ENCODE measurements at regions not wholly inside any gene's neighbourhood (a gene's known extent, or its start where the extent isn't known, plus 50 kb on each side); places are given as distances from the start of the nearest gene placed in this dataset.
"Not testable (repeated sequence)": the region's sequence is repeated elsewhere in the genome, so short reads cannot be mapped to it uniquely, and the experiment has no call there.

- no peaks in the 10 kb centered on the region for H3K36me3 Mint-ChIP-seq (ENCODE audit: low read depth)
- POLR2A ChIA-PET: no interaction called here
- intact Hi-C loops (cut with micrococcal nuclease): no loop called here
- peaks cover 2% of the 10 kb centered on the region for H3K9me3 Mint-ChIP-seq
- TF ChIP-seq, protein P1, sequence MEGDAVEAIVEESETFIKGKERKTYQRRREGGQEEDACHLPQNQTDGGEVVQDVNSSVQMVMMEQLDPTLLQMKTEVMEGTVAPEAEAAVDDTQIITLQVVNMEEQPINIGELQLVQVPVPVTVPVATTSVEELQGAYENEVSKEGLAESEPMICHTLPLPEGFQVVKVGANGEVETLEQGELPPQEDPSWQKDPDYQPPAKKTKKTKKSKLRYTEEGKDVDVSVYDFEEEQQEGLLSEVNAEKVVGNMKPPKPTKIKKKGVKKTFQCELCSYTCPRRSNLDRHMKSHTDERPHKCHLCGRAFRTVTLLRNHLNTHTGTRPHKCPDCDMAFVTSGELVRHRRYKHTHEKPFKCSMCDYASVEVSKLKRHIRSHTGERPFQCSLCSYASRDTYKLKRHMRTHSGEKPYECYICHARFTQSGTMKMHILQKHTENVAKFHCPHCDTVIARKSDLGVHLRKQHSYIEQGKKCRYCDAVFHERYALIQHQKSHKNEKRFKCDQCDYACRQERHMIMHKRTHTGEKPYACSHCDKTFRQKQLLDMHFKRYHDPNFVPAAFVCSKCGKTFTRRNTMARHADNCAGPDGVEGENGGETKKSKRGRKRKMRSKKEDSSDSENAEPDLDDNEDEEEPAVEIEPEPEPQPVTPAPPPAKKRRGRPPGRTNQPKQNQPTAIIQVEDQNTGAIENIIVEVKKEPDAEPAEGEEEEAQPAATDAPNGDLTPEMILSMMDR (IDR thresholded peaks at IDR 0.05): no peak
- CTCF ChIA-PET: no interaction called here
- H3K4me3 Mint-ChIP-seq: no peak overlapping the region
- ATAC-seq (no peak), DNase-seq (no peak)
- no peaks in the 10 kb centered on the region for H3K4me1 Mint-ChIP-seq (ENCODE audit: low read depth)
- no peaks in the 10 kb centered on the region for H3K27me3 Mint-ChIP-seq
- H3K27ac Mint-ChIP-seq: no peak overlapping the region
Measured at GRCh38 chr12:23368590-23368989, 580.9 kb downstream of the SOX5 start.

DNA sequence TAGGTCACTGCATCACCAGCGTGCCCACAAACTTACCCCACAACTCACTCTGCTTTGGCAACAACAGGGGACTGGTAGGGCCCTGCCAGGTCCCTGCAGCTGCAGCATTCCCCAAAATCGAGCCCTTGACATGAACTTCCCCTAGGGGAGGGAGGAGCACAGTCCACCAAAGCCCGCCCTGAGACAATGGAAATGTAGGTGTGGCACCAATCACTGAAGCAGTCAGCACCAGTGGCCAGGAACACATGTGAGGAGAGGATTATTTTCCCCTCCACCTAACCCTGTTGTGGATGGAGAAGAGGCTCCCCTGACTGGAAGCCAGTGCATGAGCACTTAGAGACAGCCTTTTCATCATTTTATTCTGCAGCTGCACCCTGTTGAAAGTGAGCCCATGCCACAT, 573.8 kb downstream of the SOX5 start:
- no peak overlapping the region for H3K27ac Mint-ChIP-seq
- DNase-seq (no peak), ATAC-seq (no peak)
- H3K9me3 Mint-ChIP-seq: peaks cover 25% of the 10 kb centered on the region
- intact Hi-C loops (cut with micrococcal nuclease): no loop called here
- ChIA-PET CTCF (no interaction called here), POLR2A (no interaction called here)
- no peaks in the 10 kb centered on the region for H3K4me1 Mint-ChIP-seq (ENCODE audit: low read depth)
- H3K27me3 Mint-ChIP-seq: no peaks in the 10 kb centered on the region
- no peaks in the 10 kb centered on the region for H3K36me3 Mint-ChIP-seq (ENCODE audit: low read depth)
- no peak overlapping the region for H3K4me3 Mint-ChIP-seq
- TF ChIP-seq, protein P1 (IDR thresholded peaks at IDR 0.05): no peak

GRCh38 chr12:23376238-23376637, 573.2 kb downstream of the SOX5 start:
- H3K36me3 Mint-ChIP-seq (ENCODE audit: low read depth): no peaks in the 10 kb centered on the region
- TF ChIP-seq, protein P1 (IDR thresholded peaks at IDR 0.05): no peak
- DNase-seq (no peak), ATAC-seq (no peak)
- intact Hi-C loops (cut with micrococcal nuclease): no loop called here
- no peak overlapping the region for H3K4me3 Mint-ChIP-seq
- ChIA-PET POLR2A (no interaction called here), CTCF (no interaction called here)
- no peak overlapping the region for H3K27ac Mint-ChIP-seq
- no peaks in the 10 kb centered on the region for H3K27me3 Mint-ChIP-seq
- H3K4me1 Mint-ChIP-seq (ENCODE audit: low read depth): no peaks in the 10 kb centered on the region
- peaks cover 25% of the 10 kb centered on the region for H3K9me3 Mint-ChIP-seq

DNA sequence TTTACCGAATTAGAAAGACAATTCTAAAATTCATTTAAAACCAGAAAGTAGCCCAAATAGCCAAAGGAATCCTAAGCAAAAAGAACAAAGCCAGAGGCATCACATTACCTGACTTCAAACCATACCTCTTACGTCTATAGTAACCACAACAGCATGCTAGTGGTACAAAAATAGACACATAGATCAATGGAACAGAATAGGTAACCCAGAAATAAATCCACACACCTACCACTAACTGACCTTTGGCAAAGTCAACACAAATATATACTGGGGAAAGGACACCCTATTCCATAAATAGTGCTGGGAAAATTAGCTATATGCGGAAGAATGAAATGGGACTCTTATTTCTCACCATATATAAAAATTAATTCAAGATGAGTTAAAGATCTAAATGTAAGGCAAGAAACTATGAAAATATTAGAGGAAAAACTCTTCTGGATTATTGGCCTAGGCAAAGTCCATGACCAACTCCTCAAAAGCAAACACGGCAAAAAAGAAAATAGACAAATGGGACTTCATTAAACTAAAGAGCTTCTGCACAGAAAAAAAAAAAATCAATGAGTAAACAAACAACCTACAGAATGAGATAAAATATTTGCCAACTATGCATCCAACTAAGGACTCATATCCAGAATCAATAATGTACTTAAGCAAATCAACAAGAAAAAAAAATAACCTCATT, 568.9 kb downstream of the SOX5 start:
- ChIA-PET CTCF (interaction anchor here (0.7 kb wide), 1 partner anchor 462 kb away, joined by 3 read pairs; no protein-coding TSS in a partner anchor), POLR2A (no interaction called here)
- Mint-ChIP-seq H3K4me1 (ENCODE audit: low read depth) (no peaks in the 10 kb centered on the region), H3K4me3 (no peak overlapping the region), H3K36me3 (ENCODE audit: low read depth) (no peaks in the 10 kb centered on the region), H3K27me3 (no peaks in the 10 kb centered on the region), H3K27ac (no peak overlapping the region), H3K9me3 (peaks cover 26% of the 10 kb centered on the region)
- intact Hi-C loops (cut with micrococcal nuclease): no loop called here
- TF ChIP-seq, protein P1 (IDR thresholded peaks at IDR 0.05): no peak
- DNase-seq: no peak
- no peak for ATAC-seq

GRCh38 chr12:23388898-23389297, 560.6 kb downstream of the SOX5 start:
- H3K36me3 Mint-ChIP-seq (ENCODE audit: low read depth); ATAC-seq; H3K4me1 Mint-ChIP-seq (ENCODE audit: low read depth); H3K27ac Mint-ChIP-seq; POLR2A ChIA-PET; H3K4me3 Mint-ChIP-seq; CTCF ChIA-PET; intact Hi-C loops (cut with micrococcal nuclease); H3K27me3 Mint-ChIP-seq; DNase-seq; H3K9me3 Mint-ChIP-seq: not testable (repeated sequence)

DNA sequence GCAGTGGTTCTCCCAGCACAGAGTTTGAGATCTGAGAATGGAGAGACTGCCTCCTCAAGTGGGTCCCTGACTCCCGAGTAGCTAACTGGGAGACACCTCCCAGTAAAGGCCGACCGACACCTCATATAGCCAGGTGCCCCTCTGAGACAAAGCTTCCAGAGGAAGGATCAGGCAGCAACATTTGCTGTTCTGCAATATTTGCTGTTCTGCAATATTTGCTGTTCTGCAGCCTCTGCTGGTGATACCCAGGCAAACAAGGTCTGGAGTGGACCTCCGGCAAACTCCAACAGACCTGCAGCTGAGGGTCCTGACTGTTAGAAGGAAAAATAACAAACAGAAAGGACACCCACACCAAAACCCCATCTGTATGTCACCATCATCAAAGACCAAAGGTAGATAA, 560.2 kb downstream of the SOX5 start:
- H3K27me3 Mint-ChIP-seq; H3K9me3 Mint-ChIP-seq; intact Hi-C loops (cut with micrococcal nuclease); CTCF ChIA-PET; H3K36me3 Mint-ChIP-seq (ENCODE audit: low read depth); H3K4me1 Mint-ChIP-seq (ENCODE audit: low read depth); H3K27ac Mint-ChIP-seq; DNase-seq; ATAC-seq; H3K4me3 Mint-ChIP-seq; POLR2A ChIA-PET: not testable (repeated sequence)
